22Rv1 (cell line): ENCODE measurements at regions not wholly inside any gene's neighbourhood (a gene's known extent, or its start where the extent isn't known, plus 50 kb on each side); places are given as distances from the start of the nearest gene placed in this dataset.
A peak's percentile ranks its signal among the peaks of the same experiment; 100 is the strongest.

Experiments used
- H3K27ac ChIP-seq: fragments of 450-650 bp; 2 replicates; pipeline ENCODE4 v1.5.1; 2017
- ZFX ChIP-seq: fragments of 450-650 bp; IDR thresholded peaks from 2 replicates; pipeline ENCODE4 v1.6.1; 2017; ENCODE audit warnings: antibody characterized with exemption, borderline replicate concordance
- TF ChIP-seq, protein P1 (sequence below): fragments of 450-650 bp; IDR thresholded peaks from 2 replicates; pipeline ENCODE4 v1.5.1; 2017; ENCODE audit warnings: mild to moderate bottlenecking

DNA sequence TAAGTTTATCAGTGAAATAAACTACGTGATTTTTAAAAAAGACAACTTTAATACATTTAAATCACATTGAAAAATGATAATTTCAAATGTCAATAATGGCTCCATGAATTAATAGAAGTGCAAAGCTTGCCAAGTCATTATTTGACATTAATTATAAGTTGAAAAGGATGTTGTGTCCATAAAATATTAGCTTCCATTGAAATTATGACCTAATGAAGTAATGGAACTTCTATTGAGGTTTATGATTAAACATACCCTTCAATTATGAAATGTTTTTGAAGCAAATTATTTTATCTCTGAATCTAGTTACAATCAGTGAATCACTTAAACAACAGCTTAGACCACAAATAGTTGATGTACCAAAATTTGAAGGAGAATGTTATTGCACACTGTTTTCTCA, 144.2 kb downstream of the SLITRK6 start:
- H3K27ac ChIP-seq, result no peak overlapping the region
- TF ChIP-seq, protein P1, sequence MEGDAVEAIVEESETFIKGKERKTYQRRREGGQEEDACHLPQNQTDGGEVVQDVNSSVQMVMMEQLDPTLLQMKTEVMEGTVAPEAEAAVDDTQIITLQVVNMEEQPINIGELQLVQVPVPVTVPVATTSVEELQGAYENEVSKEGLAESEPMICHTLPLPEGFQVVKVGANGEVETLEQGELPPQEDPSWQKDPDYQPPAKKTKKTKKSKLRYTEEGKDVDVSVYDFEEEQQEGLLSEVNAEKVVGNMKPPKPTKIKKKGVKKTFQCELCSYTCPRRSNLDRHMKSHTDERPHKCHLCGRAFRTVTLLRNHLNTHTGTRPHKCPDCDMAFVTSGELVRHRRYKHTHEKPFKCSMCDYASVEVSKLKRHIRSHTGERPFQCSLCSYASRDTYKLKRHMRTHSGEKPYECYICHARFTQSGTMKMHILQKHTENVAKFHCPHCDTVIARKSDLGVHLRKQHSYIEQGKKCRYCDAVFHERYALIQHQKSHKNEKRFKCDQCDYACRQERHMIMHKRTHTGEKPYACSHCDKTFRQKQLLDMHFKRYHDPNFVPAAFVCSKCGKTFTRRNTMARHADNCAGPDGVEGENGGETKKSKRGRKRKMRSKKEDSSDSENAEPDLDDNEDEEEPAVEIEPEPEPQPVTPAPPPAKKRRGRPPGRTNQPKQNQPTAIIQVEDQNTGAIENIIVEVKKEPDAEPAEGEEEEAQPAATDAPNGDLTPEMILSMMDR, result no peak
- TF ChIP-seq ZFX, result no peak

DNA sequence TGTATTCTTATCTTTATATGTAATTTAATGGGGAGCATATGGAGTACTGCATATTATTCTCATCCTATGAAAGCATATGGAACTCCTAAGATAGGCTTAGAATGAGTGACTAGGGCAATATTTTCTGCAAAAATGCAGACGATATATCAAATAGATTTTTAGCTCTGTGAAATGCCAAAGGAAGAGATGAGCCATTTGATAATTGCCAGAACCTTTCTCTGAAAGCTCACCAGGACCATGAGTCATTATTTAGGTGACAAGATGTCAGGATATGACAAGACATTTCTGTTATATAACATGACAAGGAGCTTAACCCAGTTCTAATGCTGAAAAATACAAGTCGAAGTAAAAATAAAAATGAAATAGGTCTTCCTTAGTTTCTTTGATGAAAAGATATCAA, 145.0 kb downstream of the SLITRK6 start:
- TF ChIP-seq ZFX, result no peak
- TF ChIP-seq, protein P1, result no peak
- H3K27ac ChIP-seq, result peak overlapping the region; percentile 60

DNA sequence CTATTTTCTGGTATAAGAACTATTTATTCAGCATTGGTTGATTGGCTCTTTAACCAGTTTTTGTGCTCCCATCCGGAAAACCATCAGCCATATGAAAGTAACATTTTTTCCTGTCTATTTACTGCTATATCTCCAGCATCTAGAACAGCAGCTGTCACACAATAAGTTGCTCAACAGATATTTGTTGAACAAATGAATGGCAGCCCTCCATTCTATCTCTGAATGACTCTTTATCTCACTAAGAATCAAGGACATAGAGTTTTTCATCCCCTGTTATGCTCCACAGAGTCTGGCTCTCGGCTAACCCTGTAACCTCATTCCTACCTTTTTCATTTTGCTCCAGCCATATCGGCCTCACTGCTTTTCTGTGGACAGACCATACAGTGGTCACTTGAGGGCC, 145.5 kb downstream of the SLITRK6 start:
- TF ChIP-seq, protein P1, result no peak
- TF ChIP-seq ZFX, result no peak
- peak overlapping the region; percentile 60 for H3K27ac ChIP-seq

DNA sequence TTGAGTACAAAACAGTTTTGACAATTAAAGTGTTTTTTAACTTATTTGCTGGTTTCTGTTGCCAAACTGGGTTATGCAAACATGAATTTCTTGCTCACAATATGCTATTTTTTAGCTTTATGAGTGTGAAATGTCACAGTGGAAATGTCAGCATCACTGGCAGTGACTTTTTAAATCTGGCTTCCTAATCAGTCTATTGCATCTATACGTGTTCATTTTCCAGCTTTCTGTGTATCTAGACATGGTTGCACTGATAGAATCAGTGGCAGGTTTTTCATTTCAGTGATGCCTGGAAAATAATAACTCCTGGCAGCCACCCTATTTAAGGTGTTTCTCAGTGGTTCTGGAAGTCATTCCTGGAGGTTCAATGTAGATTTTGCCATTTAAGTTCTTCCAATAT, 146.7 kb downstream of the SLITRK6 start:
- TF ChIP-seq, protein P1, result no peak
- no peak for TF ChIP-seq ZFX
- H3K27ac ChIP-seq, result 0 out of 2 replicates have a peak overlapping the region, but pooled peaks have one; percentile 60

DNA sequence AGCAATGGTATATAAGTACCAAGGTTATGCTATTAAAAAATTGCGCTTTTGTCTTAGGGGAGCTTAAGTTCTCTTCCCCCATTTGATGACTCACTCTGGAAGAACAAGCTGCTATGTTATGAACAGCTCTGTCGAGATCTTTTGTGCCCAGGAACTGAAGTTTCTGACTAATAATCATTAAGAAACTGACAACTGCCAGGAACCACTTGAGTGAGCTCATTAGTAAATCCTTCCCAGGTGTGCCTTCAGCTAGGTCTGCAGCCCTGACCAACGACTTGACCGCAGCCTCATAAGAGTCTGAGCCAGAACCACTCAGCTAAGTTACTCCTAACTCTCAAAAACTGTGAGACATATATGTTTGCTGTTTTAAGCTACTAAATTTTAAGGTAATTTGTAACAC, 147.8 kb downstream of the SLITRK6 start:
- no peak overlapping the region for H3K27ac ChIP-seq
- no peak for TF ChIP-seq ZFX
- TF ChIP-seq, protein P1, result no peak

DNA sequence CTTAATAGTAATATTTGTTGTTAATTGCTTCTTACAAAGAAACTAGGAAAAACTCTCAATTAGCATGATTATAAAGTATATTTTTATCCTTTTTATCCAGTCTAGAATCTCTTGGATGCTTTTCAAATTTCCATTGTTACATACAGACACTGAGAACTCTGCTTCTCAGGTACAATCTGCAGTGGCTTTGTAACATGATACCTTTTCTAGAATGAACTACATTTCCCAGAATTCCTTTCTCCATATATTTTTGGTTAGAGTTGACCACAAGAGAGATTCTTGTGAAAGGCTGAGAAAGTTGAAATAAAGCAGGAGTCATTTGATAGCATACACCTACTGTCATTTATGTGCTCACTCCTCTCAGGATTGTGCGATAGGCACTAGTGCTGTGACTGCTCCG, 148.6 kb downstream of the SLITRK6 start:
- TF ChIP-seq ZFX, result no peak
- TF ChIP-seq, protein P1, result no peak
- H3K27ac ChIP-seq, result no peak overlapping the region

DNA sequence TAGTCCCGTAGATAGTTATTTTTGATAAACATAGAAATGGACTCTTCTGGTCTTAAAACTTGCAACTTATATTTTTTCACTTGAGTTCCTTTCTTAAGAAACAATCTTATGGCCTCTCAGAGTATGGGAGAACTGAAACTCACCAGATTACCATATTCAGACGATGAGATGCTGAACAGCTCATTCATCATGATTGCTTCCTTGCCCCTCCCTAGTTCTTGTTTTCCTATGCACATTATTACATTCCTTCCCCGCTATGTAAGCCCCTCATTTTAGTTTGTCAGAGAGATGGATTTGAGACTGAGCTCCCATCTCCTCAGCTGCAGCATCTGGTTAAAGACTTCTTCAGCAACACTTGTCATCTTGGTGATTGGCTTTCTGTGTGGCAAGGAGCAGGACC, 158.5 kb downstream of the SLITRK6 start:
- H3K27ac ChIP-seq, result no peak overlapping the region
- TF ChIP-seq, protein P1, result no peak
- no peak for TF ChIP-seq ZFX
